ENCODE measurements at regions not wholly inside any gene's neighbourhood (a gene's known extent, or its start where the extent isn't known, plus 50 kb on each side); places are given as distances from the start of the nearest gene placed in this dataset.

DNA sequence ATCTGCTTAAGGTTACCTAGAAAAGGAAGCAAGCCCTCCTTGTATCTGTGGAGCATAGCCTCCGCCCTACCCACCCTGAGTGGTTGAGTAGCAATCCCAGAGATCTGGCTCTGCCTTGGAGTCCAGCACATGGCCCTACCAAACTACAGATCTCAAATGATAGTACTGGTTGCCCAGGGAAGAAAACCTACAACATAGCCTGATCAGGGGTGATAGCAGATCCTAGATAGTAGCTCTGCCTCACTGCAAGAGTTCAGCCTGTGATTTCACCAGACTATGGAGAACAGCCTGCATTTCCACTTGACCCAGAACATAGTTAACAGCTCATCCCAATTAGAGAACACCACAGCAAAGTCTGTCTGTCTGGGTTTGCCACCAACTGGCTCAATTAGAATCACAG is 279.5 kb downstream of the ETNK1 start:
- TF ChIP-seq MYC (IDR thresholded peaks at IDR 0.05; ENCODE audit: borderline replicate concordance, low read length): no peak
- no peak for TF ChIP-seq EP300 (IDR thresholded peaks at IDR 0.05)
- TF ChIP-seq POLR2A (IDR thresholded peaks at IDR 0.05; ENCODE audit: low read length): no peak
- no peak for TF ChIP-seq ZC3H11A (IDR thresholded peaks at IDR 0.05)

Measured in A549 (cell line).